D721Med (cell line): ENCODE measurements at regions not wholly inside any gene's neighbourhood (a gene's known extent, or its start where the extent isn't known, plus 50 kb on each side); places are given as distances from the start of the nearest gene placed in this dataset.

ENCODE experiments used
- DNase-seq: peaks from one replicate; pipeline ENCODE4 v3.0.0; 2011; ENCODE audit warnings: low spot score; ENCODE audit not compliant: insufficient read length
- FAIRE-seq: peaks from 2 replicates; lab custom pipeline; 2011; peaks lifted over from hg19 to GRCh38; lab: Jason Lieb, UNC
- TF ChIP-seq, protein P1 (sequence below): IDR thresholded peaks from 2 replicates; pipeline ENCODE4 v1.5.1; 2012; ENCODE audit warnings: mild to moderate bottlenecking, control low read depth; ENCODE audit not compliant: insufficient read depth; ENCODE audit errors: missing control alignments

DNA sequence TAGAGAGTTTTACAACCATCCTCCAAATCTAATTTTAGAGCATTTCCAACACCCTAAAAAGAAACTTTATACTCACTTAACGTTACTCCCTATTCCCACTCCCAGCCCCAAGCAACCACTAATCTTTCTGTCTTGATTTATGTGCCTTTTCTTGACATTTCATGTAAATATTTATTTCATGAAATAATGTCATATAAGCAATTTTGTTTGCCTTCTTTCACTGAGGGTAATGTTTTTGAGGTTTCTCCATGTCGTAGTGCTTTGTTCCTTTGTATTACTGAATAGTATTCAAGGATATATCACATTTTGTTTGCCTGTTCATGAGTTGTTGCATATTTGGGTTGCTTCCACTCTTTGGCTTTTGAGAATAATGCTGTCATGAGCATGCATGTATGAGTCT, 155.4 kb upstream of the PLAAT1 start:
- TF ChIP-seq, protein P1, sequence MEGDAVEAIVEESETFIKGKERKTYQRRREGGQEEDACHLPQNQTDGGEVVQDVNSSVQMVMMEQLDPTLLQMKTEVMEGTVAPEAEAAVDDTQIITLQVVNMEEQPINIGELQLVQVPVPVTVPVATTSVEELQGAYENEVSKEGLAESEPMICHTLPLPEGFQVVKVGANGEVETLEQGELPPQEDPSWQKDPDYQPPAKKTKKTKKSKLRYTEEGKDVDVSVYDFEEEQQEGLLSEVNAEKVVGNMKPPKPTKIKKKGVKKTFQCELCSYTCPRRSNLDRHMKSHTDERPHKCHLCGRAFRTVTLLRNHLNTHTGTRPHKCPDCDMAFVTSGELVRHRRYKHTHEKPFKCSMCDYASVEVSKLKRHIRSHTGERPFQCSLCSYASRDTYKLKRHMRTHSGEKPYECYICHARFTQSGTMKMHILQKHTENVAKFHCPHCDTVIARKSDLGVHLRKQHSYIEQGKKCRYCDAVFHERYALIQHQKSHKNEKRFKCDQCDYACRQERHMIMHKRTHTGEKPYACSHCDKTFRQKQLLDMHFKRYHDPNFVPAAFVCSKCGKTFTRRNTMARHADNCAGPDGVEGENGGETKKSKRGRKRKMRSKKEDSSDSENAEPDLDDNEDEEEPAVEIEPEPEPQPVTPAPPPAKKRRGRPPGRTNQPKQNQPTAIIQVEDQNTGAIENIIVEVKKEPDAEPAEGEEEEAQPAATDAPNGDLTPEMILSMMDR, result no peak
- FAIRE-seq, result no peak
- no peak for DNase-seq

DNA sequence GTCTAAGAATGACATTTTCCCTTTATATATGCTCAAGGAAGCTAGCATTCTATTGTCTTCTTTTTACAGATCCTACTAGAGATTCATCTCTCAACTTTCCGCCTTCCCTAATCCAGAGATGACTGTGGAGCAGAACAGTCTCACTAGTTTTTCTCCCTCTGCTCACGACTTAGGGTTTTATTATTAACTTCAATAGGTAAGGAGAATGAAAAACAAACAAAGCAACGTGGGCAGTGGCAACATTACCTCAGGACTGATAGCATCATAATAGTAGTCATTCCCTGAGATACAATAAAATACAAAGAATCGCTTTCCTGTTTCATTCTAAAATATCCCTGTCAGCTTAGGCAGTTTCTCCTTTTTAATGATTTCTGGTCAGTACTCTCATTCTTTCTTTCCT, 154.3 kb upstream of the PLAAT1 start:
- no peak for DNase-seq
- no peak for FAIRE-seq

GRCh38 chr3:193087336-193087735, 153.7 kb upstream of the PLAAT1 start:
- FAIRE-seq (no peak), DNase-seq (no peak)
- TF ChIP-seq, protein P1, result no peak

More for the DNA sequence above, 154.3 kb upstream of the PLAAT1 start:
- TF ChIP-seq, protein P1, result no peak

DNA sequence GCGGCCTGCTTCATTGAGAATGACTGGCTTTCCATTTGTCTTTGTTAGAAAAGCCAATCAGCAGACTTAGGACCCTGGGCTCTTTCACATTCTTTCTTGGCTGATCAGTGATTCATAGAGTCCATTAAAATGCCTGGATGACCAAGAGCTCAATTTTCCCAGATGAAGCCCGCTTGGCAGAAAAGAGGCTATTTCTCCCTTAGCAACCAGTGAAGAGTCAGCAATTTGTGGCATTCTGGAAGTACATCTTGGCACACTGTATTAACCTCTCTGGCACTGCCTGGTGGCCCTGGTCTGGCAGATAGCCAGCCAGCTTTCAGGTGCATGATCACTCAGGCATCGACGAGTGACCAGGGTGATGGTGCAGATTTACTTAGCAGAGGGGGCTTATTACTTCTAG, 145.7 kb upstream of the PLAAT1 start:
- FAIRE-seq (no peak), DNase-seq (no peak)
- TF ChIP-seq, protein P1, result no peak

GRCh38 chr3:193096076-193096475, 144.9 kb upstream of the PLAAT1 start:
- DNase-seq (no peak), FAIRE-seq (no peak)
- TF ChIP-seq, protein P1, result no peak

DNA sequence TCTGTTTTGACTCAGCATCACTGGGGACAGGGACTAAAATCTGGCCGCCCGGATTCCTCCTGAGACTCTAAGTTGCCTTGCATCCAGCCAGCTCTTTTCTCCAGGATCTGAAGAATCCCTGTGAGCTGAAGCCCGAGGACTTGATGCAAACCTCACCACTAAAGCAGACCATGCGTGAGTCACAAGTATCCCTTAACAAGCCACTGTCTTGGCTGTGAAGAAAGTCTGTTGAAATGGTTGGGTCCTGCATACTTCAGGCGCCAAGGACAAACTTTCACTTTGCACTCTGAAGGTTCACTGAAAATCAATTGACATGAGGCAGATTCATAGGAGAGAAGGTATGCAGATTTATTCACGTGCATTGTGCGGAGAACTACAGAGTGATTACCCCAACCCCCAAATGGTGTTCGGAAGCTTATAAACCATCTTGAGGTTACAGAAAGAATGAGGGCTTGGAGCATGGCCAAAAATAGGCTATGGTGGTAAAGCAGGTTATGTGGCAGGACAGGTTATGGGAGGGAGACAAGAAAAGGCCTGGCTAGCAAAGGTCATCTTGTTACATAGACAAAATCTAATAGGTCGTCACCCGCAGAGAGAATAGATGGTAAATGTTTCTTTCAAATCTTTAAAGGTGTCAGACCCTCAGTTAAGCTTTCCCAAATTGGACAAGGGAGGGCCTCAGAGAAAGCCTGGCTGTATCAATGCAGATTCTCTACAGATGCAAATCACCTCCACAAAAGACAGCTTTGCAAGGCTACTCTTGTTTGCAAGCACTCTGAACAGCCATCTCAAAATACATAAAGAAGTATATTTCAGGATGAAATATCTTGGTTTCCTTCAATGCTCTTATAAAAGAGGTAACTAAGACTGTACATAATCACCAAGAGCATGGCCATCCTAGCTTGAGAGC, 126.3 kb upstream of the PLAAT1 start:
- TF ChIP-seq, protein P1, result no peak
- FAIRE-seq (no peak), DNase-seq (no peak)

- DNase-seq (no peak), FAIRE-seq (no peak)
- TF ChIP-seq, protein P1, result no peak
Measured at GRCh38 chr3:193116871-193117270, 124.2 kb upstream of the PLAAT1 start.
